Heart left ventricle (tissue), 16 donors: ENCODE measurements at regions not wholly inside any gene's neighbourhood (a gene's known extent, or its start where the extent isn't known, plus 50 kb on each side); places are given as distances from the start of the nearest gene placed in this dataset.
A peak's percentile ranks its signal among the peaks of the same experiment; 100 is the strongest.

Experiments used
- ATAC-seq, 4 donors: fragments of 200-7000 bp; cut with Tn5 transposase; one replicate each; pipeline ENCODE4 v1.9.1; 2020 to 2022; ENCODE audit warnings: moderate library complexity in 4 of 4, mild to moderate bottlenecking in 3 of 4, moderate number of reproducible peaks in 1 of 4
- DNase-seq, 5 donors: peaks; one replicate each; pipeline ENCODE4 v3.0.0-alpha.2; 2020
- H3K27ac ChIP-seq, 12 donors: fragments of 200-600 bp; sonication (generic) in 4 of 12; one replicate each; pipeline versions ENCODE4 v1.5.0 to v1.8.0; 2016 to 2022; ENCODE audit warnings: mild to moderate bottlenecking in 2 of 12
- H3K27me3 ChIP-seq, 9 donors: fragments of 200-600 bp; sonication (generic) in 2 of 9; one replicate each; pipeline versions ENCODE4 v1.5.1 to v1.8.0; 2016 to 2022; ENCODE audit warnings: mild to moderate bottlenecking in 3 of 9
- H3K36me3 ChIP-seq, 9 donors: fragments of 200-600 bp; sonication (generic) in 2 of 9; one replicate each; pipeline versions ENCODE4 v1.5.0 to v1.8.0; 2018 to 2022; ENCODE audit warnings: mild to moderate bottlenecking in 2 of 9
- H3K4me1 ChIP-seq, 12 donors: fragments of 200-600 bp; sonication (generic) in 4 of 12; one replicate each; pipeline versions ENCODE4 v1.5.0 to v1.8.0; 2016 to 2022; ENCODE audit warnings: mild to moderate bottlenecking in 3 of 12
- H3K4me3 ChIP-seq, 12 donors: fragments of 200-600 bp; sonication (generic) in 4 of 12; one replicate each; pipeline versions ENCODE4 v1.5.0 to v1.8.0; 2017 to 2022; ENCODE audit warnings: mild to moderate bottlenecking in 9 of 12, moderate library complexity in 4 of 12
- H3K9me3 ChIP-seq, 12 donors: fragments of 200-600 bp; sonication (generic) in 4 of 12; one replicate each; pipeline versions ENCODE4 v1.5.0 to v1.8.0; 2016 to 2022; ENCODE audit warnings: mild to moderate bottlenecking in 1 of 12
- POLR2A ChIP-seq, 2 donors: fragments of 450-650 bp; IDR thresholded peaks; one replicate each; pipeline ENCODE4 v1.6.1; 2017; ENCODE audit warnings: antibody characterized with exemption in 2 of 2, mild to moderate bottlenecking in 2 of 2, moderate library complexity in 2 of 2
- WGBS, 4 donors: extraction: QIAGEN DNeasy Blood & Tissue Kit in 2 of 4; methylation state at CpG; one replicate each; pipeline versions ENCODE4 v1.1.5 to v1.1.7; 2013 to 2018; 5-methylcytosine and 5-hydroxymethylcytosine counted together
- intact Hi-C, 10 donors: fragments of 100-400 bp; cut with DNase I; formaldehyde crosslinking; loops; one replicate each; pipeline versions ENCODE4 v1.11.1 to v1.14.2; 2022
- TF ChIP-seq, protein P1 (sequence below), 12 donors: fragments of 200-600 bp; sonication (generic) in 4 of 12; IDR thresholded peaks; one replicate each; pipeline versions ENCODE4 v1.5.0 to v1.8.0; 2018 to 2022; ENCODE audit warnings: antibody characterized with exemption in 12 of 12, mild to moderate bottlenecking in 5 of 12
- donor health status: ischemic (EF 13 %, LVEDD 7.1; RV severe dilation, severe dysfunction).
- donor health status: healthy with polysubstance abuse.
- donor health status: DM: no; HTN: yes; CAD: no.
- donor health status: DM: no; HTN: no; CAD: no.
- donor health status: ischemic (EF 25% LVEDD 6.9; RV normal size, moderate dysfunction).
- donor health status: ischemic (EF 25% LVEDD 5.7; RV mildly dilated, moderate dysfunction).
- donor health status: healthy.
- donor health status: DM: yes; HTN: yes; CAD: no.
- donor health status: ischemic (EF 35%, LVEDD 5.7; RV mildly dilated, moderate dysfunction).
- donor health status: nonischemic (EF 11% LVEDD 7.7; RV severe dilation, severe dysfunction).
- donor health status: DM: yes; HTN: yes; CAD: no.
- donor health status: PGD.
- donor health status: ischemic (EF 29% LVEDD 5.4; RV normal size, mild dysfunction).
- donor health status: nonischemic (EF 23%, LVEDD 6.1; RV moderate dilation, normal function).

DNA sequence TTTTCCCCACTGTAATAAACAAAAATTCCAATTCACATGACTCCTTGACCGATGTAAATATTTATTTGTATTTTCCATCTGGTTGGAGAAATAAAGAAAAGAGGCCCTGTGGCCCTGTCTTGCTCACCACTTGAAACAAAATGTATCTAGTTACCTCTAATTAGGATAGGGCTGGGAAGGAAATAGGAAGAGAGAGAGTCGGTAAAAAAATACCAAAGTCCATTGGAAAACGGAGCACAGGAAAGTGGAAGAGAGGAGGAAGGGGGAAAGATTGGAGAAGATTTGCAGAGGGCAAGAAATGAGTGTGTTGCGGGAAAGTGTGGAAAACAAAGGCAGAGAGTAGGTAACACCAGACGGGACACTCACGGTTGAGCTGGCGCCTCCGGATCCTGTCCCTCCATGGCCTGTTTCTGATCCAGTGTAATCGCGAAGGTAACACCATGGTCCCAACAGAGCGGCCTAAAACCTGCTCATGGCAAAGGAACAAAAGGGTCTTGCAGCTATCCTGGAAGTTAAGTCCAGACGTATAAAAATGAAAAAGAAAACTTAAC lies 105.8 kb upstream of the RIPOR2 start:
- peaks cover 0 to 2% (median 0%) of the 10 kb centered on the region in 9 donors for H3K27me3 ChIP-seq
- no peak for TF ChIP-seq POLR2A (IDR thresholded peaks at IDR 0.05)
- TF ChIP-seq, protein P1, sequence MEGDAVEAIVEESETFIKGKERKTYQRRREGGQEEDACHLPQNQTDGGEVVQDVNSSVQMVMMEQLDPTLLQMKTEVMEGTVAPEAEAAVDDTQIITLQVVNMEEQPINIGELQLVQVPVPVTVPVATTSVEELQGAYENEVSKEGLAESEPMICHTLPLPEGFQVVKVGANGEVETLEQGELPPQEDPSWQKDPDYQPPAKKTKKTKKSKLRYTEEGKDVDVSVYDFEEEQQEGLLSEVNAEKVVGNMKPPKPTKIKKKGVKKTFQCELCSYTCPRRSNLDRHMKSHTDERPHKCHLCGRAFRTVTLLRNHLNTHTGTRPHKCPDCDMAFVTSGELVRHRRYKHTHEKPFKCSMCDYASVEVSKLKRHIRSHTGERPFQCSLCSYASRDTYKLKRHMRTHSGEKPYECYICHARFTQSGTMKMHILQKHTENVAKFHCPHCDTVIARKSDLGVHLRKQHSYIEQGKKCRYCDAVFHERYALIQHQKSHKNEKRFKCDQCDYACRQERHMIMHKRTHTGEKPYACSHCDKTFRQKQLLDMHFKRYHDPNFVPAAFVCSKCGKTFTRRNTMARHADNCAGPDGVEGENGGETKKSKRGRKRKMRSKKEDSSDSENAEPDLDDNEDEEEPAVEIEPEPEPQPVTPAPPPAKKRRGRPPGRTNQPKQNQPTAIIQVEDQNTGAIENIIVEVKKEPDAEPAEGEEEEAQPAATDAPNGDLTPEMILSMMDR (IDR thresholded peaks at IDR 0.05) = no peak
- peaks cover 0 to 54% (median 0%) of the 10 kb centered on the region in 12 donors for H3K4me1 ChIP-seq
- ATAC-seq = no peak
- peak overlapping the region in 2 of 12 donors; percentile 17 to 54 for H3K4me3 ChIP-seq
- H3K27ac ChIP-seq = peak overlapping the region in 1 of 12 donors; percentile 78
- no peaks in the 10 kb centered on the region for H3K36me3 ChIP-seq
- 75 to 81% (median 77%) methylated on average over 12 of the region's 12 CpGs for WGBS, 4 donors
- intact Hi-C loops = no loop called here
- DNase-seq = no peak
- H3K9me3 ChIP-seq = no peaks in the 10 kb centered on the region

DNA sequence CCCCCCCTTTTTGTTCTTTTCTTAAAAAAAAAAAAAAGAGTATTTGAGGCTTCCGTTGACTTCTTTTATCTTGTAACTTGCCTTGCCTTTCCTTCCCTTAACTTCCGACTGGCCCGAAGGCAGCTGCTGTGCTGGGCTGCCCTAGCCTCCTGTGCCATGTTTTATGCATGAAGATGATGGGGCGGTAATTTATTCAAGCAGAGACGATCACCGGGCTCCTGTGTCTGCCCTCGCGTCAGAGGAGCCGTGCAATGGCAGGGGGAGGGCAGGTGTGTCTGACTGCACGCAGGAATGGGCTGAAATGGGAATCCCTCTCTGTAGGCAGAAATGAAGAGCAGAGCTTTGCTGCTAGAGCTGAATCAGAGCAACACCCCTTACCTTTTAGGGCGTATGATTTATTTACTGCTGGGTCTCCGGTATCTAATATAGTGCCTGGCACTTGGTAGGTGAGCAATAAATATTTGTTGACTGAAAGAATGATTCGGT lies 106.3 kb upstream of the RIPOR2 start:
- DNase-seq = no peak
- intact Hi-C loops = no loop called here

DNA sequence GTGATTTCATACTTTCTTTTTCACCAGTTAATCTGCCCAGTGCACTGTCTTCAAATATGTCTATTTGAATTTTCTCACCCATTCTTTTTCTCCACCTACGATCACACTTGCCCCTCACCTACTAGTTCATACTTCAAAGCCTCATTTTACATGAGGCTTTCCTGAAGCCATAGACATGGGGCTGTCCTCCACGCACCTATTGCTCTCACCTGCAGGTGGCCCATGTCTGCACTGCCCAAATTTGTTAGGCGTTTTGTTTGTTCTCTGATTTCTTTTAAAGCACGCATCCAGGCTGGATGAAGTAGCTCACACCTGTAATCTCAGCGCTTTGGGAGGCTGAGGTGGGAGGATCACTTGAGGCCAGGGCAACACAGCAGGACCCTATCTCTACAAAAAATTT lies 106.8 kb upstream of the RIPOR2 start:
- H3K27me3 ChIP-seq = peaks cover 0 to 2% (median 0%) of the 10 kb centered on the region in 9 donors
- peaks cover 0 to 46% (median 0%) of the 10 kb centered on the region in 12 donors for H3K4me1 ChIP-seq
- H3K27ac ChIP-seq = peak overlapping the region in 1 of 12 donors; percentile 78
- no peak for TF ChIP-seq POLR2A (IDR thresholded peaks at IDR 0.05)
- TF ChIP-seq, protein P1 (IDR thresholded peaks at IDR 0.05) = no peak
- H3K9me3 ChIP-seq = no peaks in the 10 kb centered on the region
- no peaks in the 10 kb centered on the region for H3K36me3 ChIP-seq
- H3K4me3 ChIP-seq = peak overlapping the region in 1 of 12 donors; percentile 54
- no peak for ATAC-seq
- no peak for DNase-seq
- WGBS, 4 donors = 91 to 97% (median 94%) methylated on average over 5 of the region's 5 CpGs
- intact Hi-C loops = no loop called here

More for the DNA sequence above, 106.3 kb upstream of the RIPOR2 start:
- Histone ChIP-seq H3K27me3 (peaks cover 0 to 2% (median 0%) of the 10 kb centered on the region in 9 donors), H3K4me1 (peaks cover 0 to 49% (median 0%) of the 10 kb centered on the region in 12 donors), H3K4me3 (peak overlapping the region in 2 of 12 donors; percentile 17 to 54), H3K9me3 (no peaks in the 10 kb centered on the region), H3K36me3 (no peaks in the 10 kb centered on the region), H3K27ac (peak overlapping the region in 1 of 12 donors; percentile 78)
- no peak for ATAC-seq
- 72 to 90% (median 82%) methylated on average over 13 of the region's 13 CpGs for WGBS, 4 donors
- TF ChIP-seq, protein P1 (IDR thresholded peaks at IDR 0.05) = no peak
- no peak for TF ChIP-seq POLR2A (IDR thresholded peaks at IDR 0.05)

DNA sequence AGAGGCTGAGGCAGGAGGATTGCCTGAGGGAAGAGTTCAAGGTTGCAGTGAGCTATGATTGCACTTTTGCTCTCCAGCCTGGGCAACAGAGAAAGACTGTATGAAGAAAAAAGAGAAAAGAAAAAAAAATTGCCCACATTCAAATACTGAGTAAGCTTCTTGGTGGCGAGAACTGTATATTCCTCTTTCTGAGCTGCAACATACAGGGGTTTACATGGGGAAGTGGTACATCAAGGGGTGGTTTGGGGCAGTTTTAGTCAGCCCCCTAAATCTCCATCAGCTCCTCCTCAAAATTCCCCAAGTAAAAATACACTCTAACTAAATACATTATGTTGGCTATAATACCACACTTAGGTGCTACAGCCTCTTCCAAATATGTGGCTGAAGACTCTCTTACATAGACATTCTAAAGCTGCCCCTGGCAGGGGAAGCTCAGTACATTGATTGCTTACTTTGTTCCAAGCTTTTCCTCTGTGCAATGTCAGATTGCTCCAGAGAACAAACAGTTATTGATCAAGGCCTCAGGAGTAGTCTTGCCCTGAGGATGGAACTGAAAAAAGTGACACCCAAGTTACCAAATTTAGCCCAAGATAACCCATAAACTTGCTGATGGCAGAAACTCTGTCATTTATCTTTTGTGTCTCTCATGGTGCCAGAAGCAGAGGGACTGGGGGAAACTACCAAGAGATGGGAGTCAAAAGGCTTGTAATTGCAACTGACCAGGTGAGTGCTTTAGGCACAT lies 107.4 kb upstream of the RIPOR2 start:
- intact Hi-C loops = no loop called here
- H3K9me3 ChIP-seq = no peaks in the 10 kb centered on the region
- 90 to 100% (median 94%) methylated on average over 1 of the region's 1 CpG for WGBS, 4 donors
- H3K4me1 ChIP-seq = peaks cover 0 to 46% (median 0%) of the 10 kb centered on the region in 12 donors
- H3K27ac ChIP-seq = peak overlapping the region in 1 of 12 donors; percentile 78
- no peaks in the 10 kb centered on the region for H3K36me3 ChIP-seq
- TF ChIP-seq, protein P1 (IDR thresholded peaks at IDR 0.05) = no peak
- TF ChIP-seq POLR2A (IDR thresholded peaks at IDR 0.05) = no peak
- peaks cover 0 to 2% (median 0%) of the 10 kb centered on the region in 9 donors for H3K27me3 ChIP-seq
- no peak overlapping the region for H3K4me3 ChIP-seq
- ATAC-seq (no peak), DNase-seq (no peak)
